ENCODE measurements at regions not wholly inside any gene's neighbourhood (a gene's known extent, or its start where the extent isn't known, plus 50 kb on each side); places are given as distances from the start of the nearest gene placed in this dataset.
"Not testable (repeated sequence)": the region's sequence is repeated elsewhere in the genome, so short reads cannot be mapped to it uniquely, and the experiment has no call there.

DNA sequence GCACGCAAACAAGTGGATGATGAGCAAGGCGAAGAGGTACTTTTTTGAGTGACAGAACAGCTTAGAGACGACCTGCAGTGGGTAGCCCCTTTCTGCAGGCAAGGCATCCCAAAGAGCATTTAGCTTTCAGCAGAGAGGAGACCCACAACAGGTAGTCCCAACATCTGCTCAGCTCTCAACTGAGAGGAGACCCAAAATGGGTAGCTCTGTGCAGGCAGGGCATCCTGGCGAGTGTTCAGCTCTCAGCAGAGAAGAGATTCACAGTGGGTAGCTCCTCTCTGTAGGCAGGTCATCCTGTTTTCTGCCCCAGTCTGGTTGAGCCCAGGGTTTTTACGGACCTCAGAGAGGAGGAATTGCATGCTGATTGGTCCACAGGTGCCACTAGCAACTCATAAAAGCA lies 2396.1 kb upstream of the C9orf72 start:
- no peak for DNase-seq (ENCODE audit: low read depth in 4 of 4, low spot score in 3 of 4)

DNA sequence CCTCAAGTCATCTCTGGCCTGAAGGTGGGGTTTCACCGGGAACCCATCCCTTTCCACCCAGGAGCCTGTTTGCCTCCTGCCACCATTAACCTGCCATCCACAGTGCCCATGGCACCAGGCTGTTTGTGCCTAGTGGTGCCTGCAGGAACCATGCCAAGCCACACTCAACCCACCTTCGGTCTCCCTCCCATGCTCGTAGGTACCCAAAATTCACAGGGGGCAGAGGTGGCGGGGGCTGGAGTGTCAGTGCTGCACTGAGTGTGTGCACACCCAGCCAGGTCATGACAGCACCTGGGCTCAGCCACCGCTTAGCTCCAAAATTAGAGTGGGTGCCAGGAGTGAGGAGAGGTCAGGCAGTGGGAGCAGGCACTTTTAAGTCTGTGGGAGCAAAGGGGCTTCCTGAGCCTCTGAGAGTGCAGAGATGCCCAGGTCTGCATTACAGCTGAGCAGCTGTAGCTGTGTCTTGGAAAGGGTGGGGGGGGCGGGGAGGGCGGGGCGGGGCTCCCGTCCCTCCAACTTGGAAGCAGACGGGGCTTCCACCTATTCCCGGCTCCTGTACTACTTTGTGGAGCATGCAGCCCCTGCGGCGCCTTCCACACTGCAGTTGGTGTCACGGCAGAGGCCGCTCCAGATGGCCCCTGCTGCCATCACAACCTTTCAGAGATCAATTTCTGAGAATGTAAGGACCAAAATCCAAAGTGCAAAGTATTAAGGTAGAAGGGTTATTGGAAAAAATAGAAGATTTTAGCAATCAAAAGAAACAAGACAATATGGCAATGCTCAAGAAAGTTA lies 2396.8 kb upstream of the C9orf72 start:
- no peak for DNase-seq (ENCODE audit: low read depth in 4 of 4, low spot score in 3 of 4)

DNA sequence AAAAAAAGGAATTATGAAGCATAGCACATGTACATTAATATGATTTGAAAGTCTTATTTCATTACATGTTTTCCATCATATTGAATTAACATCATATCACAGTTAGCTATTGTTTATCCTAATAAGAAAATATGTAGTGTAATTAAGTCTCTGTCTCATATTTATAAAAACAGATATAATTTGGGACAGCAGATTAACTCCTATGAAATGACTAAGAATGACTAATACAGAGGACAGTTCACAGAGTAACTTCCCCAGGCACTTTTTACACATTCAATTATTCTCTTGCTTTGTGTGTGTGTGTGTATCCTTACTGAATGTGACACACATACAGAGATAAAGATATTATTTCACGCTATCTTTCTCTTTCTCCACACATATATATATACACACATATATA lies 2400.9 kb upstream of the C9orf72 start:
- no peak for DNase-seq (ENCODE audit: low read depth in 4 of 4, low spot score in 3 of 4)

DNA sequence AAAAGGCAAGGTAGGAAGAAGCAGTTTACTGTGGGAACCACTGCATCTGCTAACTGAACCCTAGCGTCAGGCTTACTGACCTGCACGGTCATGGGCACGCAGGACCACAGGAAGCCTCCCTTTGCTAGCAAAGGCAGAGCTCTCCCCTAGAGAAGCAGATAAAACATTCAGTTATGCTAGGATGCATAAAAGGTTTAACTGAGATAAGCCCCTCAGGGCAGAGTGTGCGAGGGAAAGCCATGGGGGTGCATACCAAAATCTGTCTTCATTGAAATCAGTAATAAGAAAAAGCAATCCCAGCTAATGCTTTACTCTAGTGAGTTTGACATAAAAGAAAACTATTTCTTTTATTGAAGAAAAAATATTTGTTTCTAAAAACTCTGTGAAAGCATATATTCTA lies 2403.7 kb upstream of the C9orf72 start:
- DNase-seq (ENCODE audit: low read depth in 4 of 4, low spot score in 3 of 4) = no peak

DNA sequence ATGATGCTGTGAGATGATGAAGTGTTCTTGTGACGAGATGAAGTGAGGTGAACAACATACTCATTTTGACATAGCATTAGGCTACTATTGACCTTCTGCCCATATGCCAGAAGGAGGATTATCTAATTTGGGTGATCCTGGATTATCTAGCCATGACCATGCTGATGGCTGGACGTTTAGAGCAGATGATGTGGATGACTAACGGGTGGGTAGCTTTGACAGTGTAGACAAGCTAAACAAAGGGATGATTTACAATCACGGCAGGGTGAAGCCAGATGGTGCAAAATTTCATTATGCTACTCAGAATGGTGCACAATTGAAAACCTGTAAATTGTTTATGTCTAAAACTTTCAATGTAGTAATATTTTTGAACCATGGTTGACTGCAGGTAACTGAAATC lies 2403.4 kb upstream of the ACO1 start:
- no peak for DNase-seq (ENCODE audit: low read depth in 4 of 4, low spot score in 3 of 4)

DNA sequence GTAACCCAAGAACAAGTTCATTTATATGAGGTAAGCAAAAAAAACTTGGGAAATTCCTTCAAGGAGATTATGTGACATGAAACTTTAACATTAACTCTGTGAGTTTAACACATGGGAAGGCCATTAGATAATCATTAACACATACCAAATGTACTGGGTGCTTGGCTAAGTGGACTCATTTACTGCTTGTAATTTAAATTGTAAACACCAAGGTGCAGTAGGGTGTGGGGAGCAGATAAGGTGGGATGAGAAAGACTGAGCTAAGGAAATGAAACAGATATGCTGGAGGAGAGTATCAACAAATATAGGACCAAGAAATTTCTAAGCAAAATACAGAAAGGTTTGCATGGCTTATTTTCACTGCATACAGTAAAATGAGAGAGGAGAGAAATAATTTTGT lies 2384.8 kb upstream of the ACO1 start:
- no peak for DNase-seq (ENCODE audit: low read depth in 4 of 4, low spot score in 3 of 4)

DNA sequence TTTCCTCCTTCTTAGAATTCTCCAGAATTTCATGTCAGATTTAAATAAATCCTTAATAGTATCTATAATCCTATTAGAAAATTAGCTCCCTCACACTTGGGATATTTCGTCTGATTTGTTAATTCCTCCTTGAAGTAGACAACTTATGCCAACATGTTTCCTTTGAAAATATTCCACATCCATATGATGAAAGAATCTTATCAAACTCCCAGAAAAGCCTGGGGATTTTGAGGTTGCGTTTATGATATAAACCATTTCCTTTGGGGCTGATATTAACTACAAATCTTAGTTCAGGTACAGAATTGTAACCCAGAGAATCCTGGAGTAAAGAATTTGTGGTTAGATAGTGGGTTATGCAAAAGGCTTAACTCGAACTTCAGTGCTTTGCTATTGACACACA lies 2373.8 kb upstream of the ACO1 start:
- no peak for DNase-seq (ENCODE audit: low read depth in 4 of 4, low spot score in 3 of 4)

DNA sequence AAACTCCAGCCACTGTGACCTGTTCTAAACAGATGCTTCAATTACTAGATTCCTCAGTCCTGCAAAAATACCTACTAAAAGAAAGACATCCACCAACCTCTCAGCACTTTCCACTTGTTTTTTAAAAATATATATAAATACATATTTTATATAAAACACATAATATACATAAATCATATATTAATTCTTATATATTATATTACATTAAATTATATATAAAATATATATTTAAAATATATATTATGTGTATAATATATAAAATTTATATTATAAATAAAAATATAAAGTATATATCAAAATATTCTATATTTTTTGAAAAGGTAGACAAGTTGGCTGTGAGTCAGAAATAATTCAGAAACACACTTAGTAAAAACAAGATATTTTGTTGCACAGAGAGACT lies 2371.8 kb upstream of the ACO1 start:
- DNase-seq (ENCODE audit: low read depth in 4 of 4, low spot score in 3 of 4) = no peak

DNA sequence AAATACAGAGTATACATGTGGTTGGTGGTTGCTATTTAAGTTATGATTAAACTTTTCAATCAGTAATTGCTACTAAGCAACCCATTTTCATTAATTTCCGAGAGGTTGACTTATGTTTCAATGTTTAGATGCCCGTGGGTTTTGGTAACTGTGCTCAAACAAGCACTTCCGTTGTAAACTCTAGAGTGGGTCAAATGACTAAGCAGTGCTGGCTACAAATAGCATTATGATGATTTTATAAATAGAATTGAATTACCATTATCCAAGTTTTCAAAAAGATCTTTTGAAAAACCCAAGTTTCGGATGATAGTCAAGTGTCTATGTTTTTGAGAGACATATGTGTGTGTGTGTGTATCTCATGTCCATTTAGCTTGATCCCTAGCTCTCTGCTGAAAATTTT lies 2369.4 kb upstream of the ACO1 start:
- DNase-seq (ENCODE audit: low read depth in 4 of 4, low spot score in 3 of 4) = no peak

DNA sequence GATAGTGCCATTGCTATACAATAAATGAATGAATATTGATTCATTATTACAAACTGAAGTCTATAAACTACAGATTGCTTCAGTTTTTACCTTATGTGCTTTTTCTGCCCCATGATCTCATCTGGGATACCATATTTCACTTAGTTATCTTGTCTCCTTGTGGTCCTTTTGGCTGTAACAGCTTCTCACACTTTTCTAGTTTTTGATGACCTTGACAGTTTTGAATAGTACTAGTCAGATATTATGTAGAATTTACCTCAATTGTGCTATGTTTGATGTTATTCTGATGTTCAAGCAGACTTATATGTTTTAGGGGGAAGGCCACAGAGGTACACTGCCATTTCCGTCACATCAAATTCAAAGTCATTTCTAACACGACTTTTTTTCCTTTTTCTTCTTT lies 2364.3 kb upstream of the ACO1 start:
- no peak for DNase-seq (ENCODE audit: low read depth in 4 of 4, low spot score in 3 of 4)

DNA sequence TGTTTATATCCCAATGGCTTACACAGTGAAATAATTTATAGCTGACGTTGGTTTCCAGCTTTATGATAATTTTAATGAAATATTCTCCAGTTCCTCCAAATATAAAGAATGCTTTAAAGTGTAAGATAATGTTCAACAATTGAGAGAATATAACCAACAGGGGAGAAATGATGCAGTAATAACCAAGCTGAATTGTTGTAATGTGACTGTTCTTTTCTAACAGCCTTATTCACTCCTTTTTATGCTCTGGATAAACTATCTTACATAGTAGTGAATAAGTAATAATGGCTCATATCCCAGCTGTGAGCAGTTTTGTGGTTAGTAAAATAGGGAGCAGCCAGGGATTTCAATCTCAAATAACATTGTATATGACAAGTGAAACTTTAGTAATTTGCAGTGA lies 2348.7 kb upstream of the ACO1 start:
- DNase-seq (ENCODE audit: low read depth in 4 of 4, low spot score in 3 of 4) = no peak

DNA sequence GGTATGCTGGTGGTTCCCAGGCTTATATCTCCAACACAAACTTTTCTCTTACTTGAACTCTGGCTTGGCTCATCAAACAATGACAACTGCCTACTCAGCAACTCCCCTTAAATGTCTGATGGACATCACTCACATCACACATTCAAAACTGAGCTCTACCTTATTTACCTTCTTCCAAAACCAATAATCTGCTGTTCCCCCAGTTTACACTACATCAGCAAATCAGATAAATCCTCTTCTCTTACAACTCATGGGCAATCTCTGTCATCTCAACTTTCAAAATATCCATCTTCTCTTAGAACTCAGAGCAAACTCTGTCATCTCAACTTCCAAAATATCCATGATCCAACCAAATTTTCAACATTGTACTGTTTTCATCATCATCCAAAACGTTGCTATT lies 2347.9 kb upstream of the ACO1 start:
- no peak for DNase-seq (ENCODE audit: low read depth in 4 of 4, low spot score in 3 of 4)

DNA sequence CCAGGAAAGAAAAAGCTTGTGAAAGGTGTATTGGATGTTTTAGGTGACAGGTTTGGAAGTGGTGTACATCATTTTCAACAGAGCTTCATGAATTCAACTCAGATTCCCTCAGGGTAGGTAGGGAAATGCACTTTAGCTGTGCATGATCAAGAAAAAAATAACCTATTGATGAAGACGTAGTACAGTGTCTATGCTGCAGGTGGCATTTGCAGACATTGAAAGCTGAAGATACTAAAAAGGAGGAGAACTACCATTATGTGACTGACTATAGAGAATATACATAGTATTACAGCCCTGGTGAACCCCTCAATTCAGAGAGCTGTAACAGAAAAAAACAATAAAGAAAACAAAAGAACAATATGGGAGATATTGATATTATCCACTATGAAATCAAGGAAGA lies 2344.7 kb upstream of the ACO1 start:
- no peak for DNase-seq (ENCODE audit: low read depth in 4 of 4, low spot score in 3 of 4)

DNA sequence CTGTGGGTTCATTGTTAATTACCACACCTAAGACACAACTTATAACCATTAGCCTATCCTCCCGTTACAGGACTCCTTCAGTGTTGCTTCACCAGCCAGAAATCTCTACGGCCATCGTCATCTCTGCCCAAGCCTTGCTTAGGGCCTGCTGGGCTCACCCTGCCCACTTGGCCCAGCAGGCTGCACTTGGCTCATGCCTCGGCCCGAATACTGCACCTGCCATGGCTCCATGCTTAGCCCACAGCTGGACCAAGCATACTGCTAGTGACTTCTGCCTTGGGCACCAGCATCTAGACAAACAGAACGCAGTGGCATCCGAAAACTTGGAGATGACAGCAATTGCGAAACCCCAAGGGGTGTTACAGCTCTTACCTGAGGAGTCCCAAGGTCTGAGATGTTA lies 2336.0 kb upstream of the ACO1 start:
- no peak for DNase-seq (ENCODE audit: low read depth in 4 of 4, low spot score in 3 of 4)

DNA sequence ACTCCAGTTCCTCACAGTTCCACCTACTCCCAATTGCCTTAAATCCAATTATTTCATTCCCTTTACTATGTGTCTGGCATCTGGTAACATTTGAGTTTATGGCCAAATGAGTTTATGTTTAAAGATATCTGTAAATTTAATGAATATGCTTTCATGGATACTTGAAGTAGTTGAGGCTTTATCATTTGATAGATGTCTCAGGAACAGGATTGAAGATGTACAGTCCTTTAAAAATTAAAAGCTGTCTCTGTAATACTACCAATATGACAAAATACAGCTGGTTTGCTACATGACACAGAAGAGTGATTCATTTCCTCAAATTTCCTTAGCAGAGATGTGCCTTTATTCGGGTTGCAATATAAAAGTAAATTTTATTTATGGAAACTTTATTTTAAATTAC lies 2326.0 kb upstream of the ACO1 start:
- DNase-seq (ENCODE audit: low read depth in 4 of 4, low spot score in 3 of 4) = no peak

DNA sequence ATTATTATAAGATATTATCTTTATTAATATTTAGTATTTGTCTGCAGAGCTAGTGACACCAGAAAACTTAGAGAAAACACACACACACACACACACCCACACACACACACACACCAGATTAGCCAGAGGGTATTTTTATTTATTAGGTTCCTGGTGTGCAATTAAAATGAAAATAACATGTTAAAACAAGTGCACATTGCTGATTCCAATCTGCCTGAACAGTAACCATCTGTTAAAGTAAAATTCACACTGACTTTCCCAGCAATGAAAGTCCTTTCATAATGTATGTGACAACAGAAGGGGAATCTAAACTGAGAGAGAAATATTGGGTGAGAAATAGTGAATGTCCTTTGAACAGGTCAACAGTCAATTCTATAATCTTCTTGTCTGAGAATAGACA lies 2323.5 kb upstream of the ACO1 start:
- no peak for DNase-seq (ENCODE audit: low read depth in 4 of 4, low spot score in 3 of 4)

DNA sequence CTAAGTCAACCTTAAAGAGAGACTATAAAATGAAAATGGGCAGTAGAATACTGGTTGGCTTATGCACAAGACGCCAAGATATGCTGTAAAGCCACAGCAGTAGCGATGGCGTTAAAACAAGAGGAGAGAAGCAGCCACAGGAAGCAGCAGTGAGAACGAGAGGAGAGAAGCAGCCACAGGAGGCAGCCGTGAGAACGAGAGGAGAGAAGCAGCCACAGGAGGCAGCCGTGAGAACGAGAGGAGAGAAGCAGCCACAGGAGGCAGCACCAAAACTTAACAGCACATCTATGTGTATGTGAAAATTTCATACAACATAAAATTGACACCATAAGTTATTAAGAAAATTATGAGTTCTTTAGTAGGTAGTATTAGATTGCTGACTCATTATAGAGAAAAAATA lies 2318.6 kb upstream of the ACO1 start:
- DNase-seq (ENCODE audit: low read depth in 4 of 4, low spot score in 3 of 4) = no peak

DNA sequence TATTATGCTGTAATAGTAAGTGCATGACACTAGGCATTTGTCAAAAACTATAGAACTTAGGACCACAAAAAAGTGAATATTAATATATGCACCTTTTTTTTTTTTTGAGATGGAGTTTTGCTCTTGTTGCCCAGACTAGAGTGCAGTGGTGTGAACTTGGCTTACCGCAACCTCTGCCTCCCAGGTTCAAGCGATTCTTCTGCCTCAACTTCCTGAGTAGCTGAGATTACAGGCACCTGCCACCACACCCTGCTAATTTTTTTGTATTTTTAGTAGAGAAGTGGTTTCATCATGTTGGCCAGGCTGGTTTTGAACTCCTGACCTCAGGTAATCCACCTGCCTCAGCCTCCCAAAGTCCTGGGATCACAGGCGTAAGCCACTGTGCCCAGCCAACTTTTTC lies 2315.2 kb upstream of the ACO1 start:
- DNase-seq (ENCODE audit: low read depth in 4 of 4, low spot score in 3 of 4) = not testable (repeated sequence)

DNA sequence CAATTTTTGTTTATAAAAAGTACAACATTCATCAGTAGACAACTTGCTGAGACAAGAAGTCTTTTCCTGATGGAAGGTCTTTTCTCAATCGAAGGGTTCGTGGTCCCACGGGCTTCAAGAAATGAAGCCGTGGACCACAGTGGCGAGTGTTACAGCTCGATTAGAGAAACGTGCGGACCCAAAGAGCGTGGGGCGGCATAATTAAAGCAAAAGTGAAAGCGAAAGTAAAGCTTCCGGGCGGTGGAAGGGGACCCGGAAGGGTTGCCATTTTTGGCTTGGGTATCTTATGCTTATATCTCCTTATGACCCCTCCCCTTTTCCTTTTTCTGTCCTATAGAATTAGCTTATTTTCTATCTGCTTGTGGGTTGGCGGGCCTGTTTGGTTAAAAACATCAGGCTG lies 2309.4 kb upstream of the ACO1 start:
- DNase-seq (ENCODE audit: low read depth in 4 of 4, low spot score in 3 of 4) = no peak

DNA sequence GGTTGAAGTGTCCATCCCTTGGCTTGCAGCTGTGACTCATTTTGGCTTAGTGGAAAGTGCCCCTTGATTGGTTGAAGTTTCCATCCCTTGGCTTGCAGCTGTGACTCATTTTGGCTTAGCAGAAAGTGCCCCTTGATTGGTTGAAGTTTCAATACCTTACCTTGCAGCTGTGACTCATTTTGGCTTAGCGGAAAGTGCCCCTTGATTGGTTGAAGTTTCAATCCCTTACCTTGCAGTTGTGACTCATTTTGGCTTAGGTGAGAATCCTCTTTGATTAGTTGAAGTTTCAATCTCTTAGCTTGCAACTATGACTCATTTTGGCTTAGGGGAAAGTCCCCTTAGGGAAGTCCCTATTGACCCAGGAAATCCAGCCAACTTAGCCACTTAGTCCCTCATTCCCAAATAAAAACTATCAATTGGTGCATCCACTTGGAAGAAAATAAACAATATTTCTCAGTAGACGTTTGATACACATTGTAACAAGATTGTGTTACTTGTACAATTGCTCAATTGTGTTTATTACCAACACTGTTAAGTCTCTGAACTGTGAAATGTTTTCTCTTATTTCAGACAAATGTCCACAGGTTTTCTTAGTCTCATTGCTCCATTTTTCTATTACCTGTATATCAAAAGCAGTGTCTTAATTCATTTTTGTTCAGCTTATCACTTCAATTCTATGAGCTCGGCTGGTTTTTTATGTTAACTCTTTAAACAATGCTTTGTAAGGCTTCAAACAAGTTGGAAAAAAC lies 2308.8 kb upstream of the ACO1 start:
- DNase-seq (ENCODE audit: low read depth in 4 of 4, low spot score in 3 of 4) = no peak

DNA sequence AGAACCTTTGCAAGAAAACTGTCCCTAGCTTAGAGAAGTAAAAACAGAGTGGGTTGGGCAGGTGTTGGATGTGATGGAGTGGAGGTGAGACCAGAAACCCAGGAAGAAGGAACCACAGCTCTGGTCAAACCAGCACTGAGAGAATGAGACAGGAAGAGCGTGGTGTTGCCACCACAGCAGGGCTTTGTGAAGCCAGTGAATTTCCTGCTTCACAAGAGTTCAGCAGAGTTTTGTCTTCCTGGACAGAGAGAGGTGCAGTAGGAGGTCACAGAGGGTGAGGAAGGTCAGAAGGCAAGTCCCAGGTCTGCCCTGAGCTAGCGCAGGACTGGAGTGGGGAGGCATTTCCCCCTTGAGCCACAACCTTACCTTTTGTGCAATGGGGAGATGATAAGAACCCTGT lies 2306.2 kb upstream of the ACO1 start:
- no peak for DNase-seq (ENCODE audit: low read depth in 4 of 4, low spot score in 3 of 4)

DNA sequence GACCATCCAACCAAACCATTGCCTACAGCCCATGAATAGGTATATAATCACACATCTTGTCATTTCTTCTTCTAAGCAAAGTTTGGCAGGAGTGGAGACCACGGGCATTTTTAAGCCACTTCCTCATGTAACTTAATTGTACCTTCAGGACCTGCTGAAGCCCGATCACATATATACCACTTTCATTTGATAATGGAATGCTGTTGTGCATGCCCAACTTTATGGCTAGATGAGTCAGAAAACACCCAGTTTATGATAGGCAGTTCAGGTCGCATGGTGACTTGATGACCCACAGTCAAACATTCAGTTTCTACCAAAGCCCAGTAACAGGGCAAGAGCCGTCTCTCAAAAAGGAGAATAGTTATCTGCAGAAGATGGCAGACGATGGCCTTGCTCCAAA lies 2295.0 kb upstream of the ACO1 start:
- no peak for DNase-seq (ENCODE audit: low read depth in 4 of 4, low spot score in 3 of 4)

Data from left renal pelvis (tissue), 4 donors.